ENCODE measurements at regions not wholly inside any gene's neighbourhood (a gene's known extent, or its start where the extent isn't known, plus 50 kb on each side); places are given as distances from the start of the nearest gene placed in this dataset.
A peak's percentile ranks its signal among the peaks of the same experiment; 100 is the strongest.

DNA sequence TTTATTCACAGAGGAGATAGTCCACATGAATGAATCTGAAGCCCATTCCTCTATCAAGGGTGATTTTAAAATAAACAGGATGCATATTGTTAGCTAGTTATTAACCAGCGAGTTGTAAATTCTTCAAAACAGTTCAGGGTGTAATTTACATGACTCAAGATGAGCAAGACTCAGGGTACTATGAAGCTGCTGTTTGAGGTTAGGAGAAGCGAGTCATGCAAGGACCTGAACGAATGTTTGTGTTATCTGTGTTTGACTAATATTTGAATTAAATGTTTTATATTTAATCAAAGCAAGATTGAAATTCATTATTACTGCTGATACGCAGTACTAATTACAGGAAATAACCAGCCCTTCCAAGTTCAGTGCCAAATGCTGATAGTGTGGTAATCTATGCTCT lies 191.1 kb downstream of the SAMD5 start (continued):
- TF ChIP-seq EGR1 (IDR thresholded peaks at IDR 0.05; ENCODE audit: low read depth): no peak

DNA sequence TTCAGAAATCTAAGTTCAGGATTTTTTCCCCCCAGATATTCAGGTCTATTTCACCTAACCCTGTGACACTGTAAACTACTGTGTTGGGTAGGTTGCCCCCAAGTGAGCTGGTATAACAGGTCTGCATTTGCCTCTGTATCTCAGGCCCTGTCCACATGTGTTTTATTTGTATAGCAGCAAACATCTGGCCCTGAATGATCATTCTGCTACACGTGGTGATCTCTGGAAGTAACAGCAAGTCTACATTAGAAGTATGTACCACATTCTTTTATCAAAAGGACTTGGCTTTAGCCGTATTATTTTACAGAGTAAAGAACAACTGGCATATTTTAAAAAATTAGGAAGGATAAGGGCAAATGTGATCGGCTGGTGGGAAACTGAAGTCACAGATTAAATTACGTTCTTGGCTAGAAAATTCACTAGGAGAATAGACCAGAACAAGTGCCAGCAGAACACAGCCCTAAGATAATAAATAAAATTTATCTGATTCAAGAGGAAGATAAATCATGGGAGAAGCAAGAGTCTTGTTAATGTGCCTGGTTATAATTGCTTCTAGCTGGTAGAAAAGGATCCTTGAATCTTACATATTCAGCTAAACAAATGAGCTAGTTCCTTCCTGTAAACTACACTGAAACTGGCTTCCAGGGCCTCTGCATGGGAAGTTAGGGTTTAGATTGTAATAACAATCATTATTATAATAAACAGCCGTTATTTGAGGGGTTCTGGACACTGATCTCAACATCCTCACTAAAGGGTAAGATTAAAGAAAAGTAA lies 192.1 kb downstream of the SAMD5 start:
- RAD21 ChIA-PET (ENCODE audit: low non-redundant PET in 1 of 2, low total read pairs in 2 of 2, uncharacterized antibody in 2 of 2, unreplicated experiment in 2 of 2): no interaction called here
- no peaks in the 10 kb centered on the region for H3K79me2 ChIP-seq (ENCODE audit: insufficient read depth, low read length)
- no peaks in the 10 kb centered on the region for H3K9me2 ChIP-seq (ENCODE audit: insufficient read depth)
- TF ChIP-seq ELF1 (IDR thresholded peaks at IDR 0.05; ENCODE audit: borderline replicate concordance, low read depth): no peak
- TF ChIP-seq CBX3 (IDR thresholded peaks at IDR 0.05; ENCODE audit: low read depth): no peak
- TF ChIP-seq CEBPB (IDR thresholded peaks at IDR 0.05; ENCODE audit: low read depth): no peak
- no peak for TF ChIP-seq TCF7L2 (IDR thresholded peaks at IDR 0.05; ENCODE audit: borderline replicate concordance, extremely low read depth, insufficient read depth, insufficient read length)
- no peak for TF ChIP-seq YY1 (IDR thresholded peaks at IDR 0.05; ENCODE audit: extremely low read depth, insufficient replicate concordance, low read depth, low read length)
- TF ChIP-seq EGR1 (IDR thresholded peaks at IDR 0.05; ENCODE audit: low read depth): no peak
- TF ChIP-seq EZH2 (IDR thresholded peaks at IDR 0.05): no peak
- TF ChIP-seq ZFX (IDR thresholded peaks at IDR 0.05): no peak
- no peak for TF ChIP-seq RAD21 (IDR thresholded peaks at IDR 0.05; ENCODE audit: low read depth)
- TF ChIP-seq, protein P1, sequence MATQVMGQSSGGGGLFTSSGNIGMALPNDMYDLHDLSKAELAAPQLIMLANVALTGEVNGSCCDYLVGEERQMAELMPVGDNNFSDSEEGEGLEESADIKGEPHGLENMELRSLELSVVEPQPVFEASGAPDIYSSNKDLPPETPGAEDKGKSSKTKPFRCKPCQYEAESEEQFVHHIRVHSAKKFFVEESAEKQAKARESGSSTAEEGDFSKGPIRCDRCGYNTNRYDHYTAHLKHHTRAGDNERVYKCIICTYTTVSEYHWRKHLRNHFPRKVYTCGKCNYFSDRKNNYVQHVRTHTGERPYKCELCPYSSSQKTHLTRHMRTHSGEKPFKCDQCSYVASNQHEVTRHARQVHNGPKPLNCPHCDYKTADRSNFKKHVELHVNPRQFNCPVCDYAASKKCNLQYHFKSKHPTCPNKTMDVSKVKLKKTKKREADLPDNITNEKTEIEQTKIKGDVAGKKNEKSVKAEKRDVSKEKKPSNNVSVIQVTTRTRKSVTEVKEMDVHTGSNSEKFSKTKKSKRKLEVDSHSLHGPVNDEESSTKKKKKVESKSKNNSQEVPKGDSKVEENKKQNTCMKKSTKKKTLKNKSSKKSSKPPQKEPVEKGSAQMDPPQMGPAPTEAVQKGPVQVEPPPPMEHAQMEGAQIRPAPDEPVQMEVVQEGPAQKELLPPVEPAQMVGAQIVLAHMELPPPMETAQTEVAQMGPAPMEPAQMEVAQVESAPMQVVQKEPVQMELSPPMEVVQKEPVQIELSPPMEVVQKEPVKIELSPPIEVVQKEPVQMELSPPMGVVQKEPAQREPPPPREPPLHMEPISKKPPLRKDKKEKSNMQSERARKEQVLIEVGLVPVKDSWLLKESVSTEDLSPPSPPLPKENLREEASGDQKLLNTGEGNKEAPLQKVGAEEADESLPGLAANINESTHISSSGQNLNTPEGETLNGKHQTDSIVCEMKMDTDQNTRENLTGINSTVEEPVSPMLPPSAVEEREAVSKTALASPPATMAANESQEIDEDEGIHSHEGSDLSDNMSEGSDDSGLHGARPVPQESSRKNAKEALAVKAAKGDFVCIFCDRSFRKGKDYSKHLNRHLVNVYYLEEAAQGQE (IDR thresholded peaks at IDR 0.05; ENCODE audit: low read depth): no peak
- intact Hi-C loops (cut with micrococcal nuclease): no loop called here
- CTCF ChIA-PET: no interaction called here
- H3K4me2 ChIP-seq (ENCODE audit: low read length): peak overlapping the region; percentile 55
- no peaks in the 10 kb centered on the region for H3K27me3 ChIP-seq (ENCODE audit: insufficient read depth, low read length)
- H3K9me3 ChIP-seq (ENCODE audit: control insufficient read depth in 1 of 2, insufficient read depth in 1 of 2, low read depth in 1 of 2, low read length in 2 of 2): no peaks in the 10 kb centered on the region
- peaks cover 0 to 22% of the 10 kb centered on the region in 2 experiments; a peak in 2 of 4 replicates for H3K4me1 ChIP-seq (ENCODE audit: control insufficient read depth in 1 of 2, insufficient read depth in 2 of 2, low read length in 2 of 2)
- H3K4me3 ChIP-seq (replicated peaks in 1 of 2; ENCODE audit: low read depth in 1 of 2, low read length in 2 of 2): no peak overlapping the region
- DNase-seq (ENCODE audit: low read depth, low spot score): no peak
- no peaks in the 10 kb centered on the region for H4K20me1 ChIP-seq (ENCODE audit: insufficient read depth)
- no peak overlapping the region for H3K9ac ChIP-seq (ENCODE audit: low read length)
- H3K36me3 ChIP-seq (ENCODE audit: control insufficient read depth in 1 of 2, insufficient read depth in 2 of 2, low read length in 2 of 2): no peaks in the 10 kb centered on the region
- H3K27ac ChIP-seq (ENCODE audit: low read depth, low read length): no peak overlapping the region; the same call in 1 of the 2 replicates
- H2AFZ ChIP-seq (ENCODE audit: low read depth, low read length, poor library complexity, severe bottlenecking): no peak overlapping the region
- POLR2A ChIA-PET: no interaction called here
- ATAC-seq: no peak
- no TSS peak for BruUV-seq (replicated peaks)
